Fibroblast of upper back skin (primary cell): ENCODE measurements at regions not wholly inside any gene's neighbourhood (a gene's known extent, or its start where the extent isn't known, plus 50 kb on each side); places are given as distances from the start of the nearest gene placed in this dataset.
"Not testable (repeated sequence)": the region's sequence is repeated elsewhere in the genome, so short reads cannot be mapped to it uniquely, and the experiment has no call there.

Source experiments
- DNase-seq: peaks from one replicate; pipeline ENCODE4 v3.0.0-alpha.2; 2013

DNA sequence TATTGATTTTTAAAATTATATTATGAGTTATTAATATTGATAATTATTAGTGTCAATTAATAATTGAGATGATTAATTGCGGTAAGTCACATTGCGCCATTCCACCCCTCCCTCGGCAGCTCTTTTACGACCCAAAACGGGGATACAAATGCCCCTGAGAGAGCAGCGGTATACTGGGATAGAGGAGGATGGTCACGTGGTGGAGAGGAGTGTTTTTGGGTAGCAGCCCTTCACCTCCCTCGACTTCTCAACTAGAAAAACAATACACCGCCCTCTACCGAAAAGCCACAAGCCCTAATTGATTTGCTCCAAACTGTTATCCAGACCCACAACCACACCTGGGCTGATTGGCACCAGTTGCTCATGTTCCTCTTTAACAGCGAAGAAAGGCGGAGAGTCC lies 71.0 kb downstream of the DAPL1 start:
- DNase-seq = not testable (repeated sequence)

DNA sequence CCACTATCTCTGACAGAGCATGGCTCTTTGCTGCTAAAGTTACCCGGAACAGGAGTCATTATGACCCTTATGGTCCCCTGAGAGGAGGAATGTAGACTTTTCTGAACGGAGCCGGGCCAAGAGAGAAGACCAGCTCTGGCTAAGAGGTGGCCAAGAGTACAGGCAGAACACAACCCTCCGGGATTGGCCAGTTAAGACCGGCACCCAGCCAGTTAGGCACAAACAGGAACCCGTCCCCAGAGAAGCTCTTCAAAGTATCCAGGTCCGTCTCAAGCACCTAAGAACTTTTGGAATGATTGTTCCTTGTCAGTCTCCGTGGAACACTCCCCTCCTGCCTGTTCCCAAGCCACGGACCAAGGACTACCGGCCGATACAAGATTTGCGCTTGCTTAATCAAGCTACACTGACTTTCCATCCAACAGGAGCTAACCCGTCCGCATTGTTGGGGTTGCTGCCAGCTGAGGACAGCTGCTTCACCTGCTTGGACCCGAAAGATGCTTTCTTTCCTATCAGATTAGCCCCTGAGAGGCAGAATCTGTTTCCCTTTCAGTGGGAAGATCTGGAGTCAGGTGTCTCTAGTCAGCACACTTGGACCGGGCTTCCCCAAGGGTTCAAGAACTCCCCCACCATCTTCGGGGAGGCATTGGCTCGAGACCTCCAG lies 72.5 kb downstream of the DAPL1 start:
- not testable (repeated sequence) for DNase-seq

DNA sequence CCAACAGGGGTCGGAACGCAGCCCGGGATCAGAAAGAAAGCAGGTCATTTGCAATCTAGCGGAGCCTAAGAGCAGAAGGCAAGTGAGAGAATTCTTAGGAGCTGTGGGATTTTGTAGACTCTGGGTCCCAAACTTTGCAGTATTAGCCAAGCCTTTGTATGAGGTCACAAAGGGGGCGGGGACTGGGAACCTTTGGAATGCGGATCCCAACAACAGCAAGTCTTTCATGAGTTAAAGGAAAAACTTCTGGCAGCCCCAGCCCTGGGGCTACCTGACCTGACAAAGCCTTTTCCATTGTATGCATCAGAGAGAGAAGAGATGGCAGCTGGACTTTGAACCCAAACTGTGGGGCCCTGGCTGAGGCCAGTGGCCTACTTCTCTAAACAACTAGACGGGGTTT lies 73.3 kb downstream of the DAPL1 start:
- not testable (repeated sequence) for DNase-seq

- not testable (repeated sequence) for DNase-seq
Measured at GRCh38 chr2:158869122-158869521, 74.0 kb downstream of the DAPL1 start.

DNA sequence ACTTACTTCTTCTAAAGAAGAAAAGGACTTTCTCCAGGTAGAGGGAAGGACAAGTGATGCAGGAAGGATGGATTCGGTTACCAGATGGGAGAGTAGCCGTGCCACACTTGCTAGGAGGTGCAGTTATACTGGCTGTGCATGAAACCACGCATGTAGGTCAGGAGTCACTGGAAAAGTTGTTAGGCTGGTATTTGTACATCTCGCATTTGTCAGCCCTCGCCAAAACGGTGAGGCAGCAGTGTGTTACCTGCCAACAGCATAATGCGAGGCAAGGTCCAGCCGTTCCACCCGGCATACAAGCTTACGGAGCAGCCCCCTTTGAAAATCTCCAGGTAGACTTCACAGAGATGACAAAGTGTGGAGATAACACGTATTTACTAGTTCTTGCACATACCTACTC lies 74.5 kb downstream of the DAPL1 start:
- not testable (repeated sequence) for DNase-seq

DNA sequence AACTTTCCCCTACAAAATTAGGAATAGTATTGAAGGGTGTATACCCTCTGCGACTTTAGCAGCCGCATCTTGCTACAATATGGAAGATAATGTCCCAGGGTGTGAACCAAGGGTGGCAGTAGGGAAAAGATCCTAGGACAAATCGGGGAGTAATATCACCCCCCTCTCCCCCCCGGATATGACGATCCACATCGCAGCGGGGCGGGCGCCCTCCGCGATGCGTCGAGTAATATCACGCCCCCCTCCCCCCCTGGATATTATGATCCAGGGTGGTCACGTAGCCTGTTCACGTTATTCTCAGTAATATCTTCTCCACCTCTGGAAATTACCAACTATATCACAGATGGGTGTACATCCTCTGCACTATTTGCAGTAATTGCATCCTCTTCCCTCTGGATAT lies 82.9 kb downstream of the DAPL1 start:
- DNase-seq = no peak

GRCh38 chr2:158879229-158879903 lies 84.2 kb downstream of the DAPL1 start:
- no peak for DNase-seq

DNA sequence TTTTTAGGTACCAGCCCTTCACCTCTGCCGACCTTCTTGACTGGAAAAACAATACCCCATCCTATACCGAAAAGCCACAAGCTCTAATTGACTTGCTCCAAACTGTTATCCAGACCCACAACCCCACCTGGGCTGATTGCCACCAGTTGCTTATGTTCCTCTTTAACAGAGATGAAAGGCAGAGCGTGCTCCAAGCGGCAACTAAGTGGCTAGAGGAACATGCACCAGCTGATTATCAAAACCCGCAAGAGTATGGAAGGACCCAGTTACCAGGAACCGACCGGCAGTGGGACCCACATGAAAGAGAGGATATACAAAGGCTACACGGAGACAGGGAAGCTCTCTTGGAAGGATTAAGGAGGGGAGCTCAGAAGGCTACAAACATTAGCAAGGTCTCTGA lies 86.1 kb upstream of the TANC1 start:
- no peak for DNase-seq

- not testable (repeated sequence) for DNase-seq
Measured at GRCh38 chr2:158884552-158884951, 83.9 kb upstream of the TANC1 start.

DNA sequence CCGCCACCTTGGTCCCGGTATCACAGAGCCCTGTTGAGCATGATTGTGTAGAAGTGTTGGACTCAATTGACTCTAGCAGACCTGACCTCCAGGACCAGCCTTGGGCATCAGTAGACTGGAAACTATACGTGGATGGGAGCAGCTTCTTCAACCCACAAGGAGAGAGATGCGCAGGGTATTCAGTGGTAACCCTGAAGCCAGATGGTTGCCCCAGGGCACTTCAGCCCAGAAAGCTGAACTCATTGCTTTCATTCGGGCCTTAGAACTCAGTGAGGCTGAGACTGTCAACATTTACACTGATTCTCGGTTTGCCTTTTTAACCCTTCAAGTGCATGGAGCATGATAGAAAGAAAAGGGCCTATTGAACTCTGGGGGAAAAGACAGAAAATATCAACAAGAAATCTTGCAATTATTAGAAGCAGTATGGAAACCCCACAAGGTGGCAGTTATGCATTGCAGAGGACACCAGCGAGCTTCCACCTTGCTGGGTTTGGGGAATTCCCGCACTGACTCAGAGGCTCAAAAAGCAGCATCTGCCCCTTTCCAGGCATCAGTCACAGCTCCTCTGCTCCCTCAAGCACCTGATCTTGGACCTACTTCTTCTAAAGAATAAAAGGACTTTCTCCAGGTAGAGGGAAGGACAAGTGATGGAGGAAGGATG lies 83.3 kb upstream of the TANC1 start:
- DNase-seq = not testable (repeated sequence)

DNA sequence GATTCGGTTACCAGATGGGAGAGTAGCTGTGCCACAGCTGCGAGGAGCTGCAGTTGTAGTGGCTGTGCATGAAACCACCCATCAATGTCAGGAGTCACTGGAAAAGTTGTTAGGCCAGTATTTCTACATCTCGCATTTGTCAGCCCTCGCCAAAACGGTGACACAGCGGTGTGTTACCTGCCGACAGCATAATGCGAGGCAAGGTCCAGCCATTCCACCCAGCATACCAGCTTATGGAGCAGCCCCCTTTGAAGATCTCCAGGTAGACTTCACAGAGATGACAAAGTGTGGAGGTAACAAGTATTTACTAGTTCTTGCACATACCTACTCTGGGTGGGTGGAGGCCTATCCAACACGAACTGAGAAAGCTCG lies 82.8 kb upstream of the TANC1 start:
- not testable (repeated sequence) for DNase-seq

DNA sequence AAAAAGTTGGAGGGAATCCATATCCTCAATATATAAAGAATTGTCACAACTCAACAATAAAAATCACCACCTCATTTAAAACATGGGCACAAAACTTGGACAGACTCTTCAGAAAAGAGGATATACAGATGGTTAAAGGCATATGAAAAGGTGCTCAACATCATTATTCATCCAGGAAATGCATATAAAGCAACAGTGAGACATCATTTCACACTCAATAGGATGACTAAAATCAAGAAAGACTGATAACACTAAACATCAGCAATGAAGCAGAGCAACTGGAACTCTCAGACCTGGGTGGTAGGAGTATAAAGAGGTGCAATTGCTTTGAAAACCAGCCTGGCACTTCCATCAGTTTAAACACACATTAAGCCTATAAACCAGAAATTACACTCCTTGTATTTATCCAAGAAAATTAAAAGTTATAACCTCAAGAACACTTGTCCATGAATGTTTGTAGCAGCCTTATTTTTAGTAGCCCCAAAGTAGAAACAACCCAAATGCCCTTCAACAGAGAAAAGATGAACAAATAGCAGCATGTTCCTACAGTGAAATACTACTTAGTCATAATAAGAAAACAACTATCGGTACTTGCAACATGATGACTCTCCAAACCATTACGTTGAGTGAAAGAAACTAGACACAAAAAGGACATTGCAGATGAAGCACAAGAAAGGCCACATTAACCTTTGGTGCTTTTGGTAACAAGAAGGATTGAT lies 79.1 kb upstream of the TANC1 start:
- DNase-seq = no peak

- DNase-seq = no peak
Measured at GRCh38 chr2:158890296-158890905, 78.0 kb upstream of the TANC1 start.

- DNase-seq = peak; percentile 55
Measured at GRCh38 chr2:158893026-158893425, 75.4 kb upstream of the TANC1 start.

GRCh38 chr2:158893474-158893873 lies 75.0 kb upstream of the TANC1 start:
- DNase-seq = no peak

DNA sequence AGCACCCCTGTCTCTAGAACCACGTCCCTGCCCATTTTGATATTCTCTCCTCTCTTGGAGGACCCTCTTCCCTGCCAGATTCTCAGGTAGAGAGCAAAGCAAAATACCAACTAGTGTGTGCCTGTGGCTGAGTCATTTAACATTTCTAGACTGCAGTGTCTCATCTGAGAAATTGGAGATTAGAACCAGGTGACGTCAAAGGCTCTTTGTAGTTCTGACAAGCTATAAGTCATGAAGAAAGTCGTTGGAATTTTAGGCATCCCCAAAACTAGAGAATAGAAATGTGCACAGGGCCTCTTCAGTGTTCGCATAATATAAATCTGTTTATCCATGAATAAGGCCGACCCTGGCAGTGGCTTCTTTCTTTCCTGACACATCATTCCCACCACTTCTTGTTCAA lies 74.4 kb upstream of the TANC1 start:
- peak; percentile 94 for DNase-seq

DNA sequence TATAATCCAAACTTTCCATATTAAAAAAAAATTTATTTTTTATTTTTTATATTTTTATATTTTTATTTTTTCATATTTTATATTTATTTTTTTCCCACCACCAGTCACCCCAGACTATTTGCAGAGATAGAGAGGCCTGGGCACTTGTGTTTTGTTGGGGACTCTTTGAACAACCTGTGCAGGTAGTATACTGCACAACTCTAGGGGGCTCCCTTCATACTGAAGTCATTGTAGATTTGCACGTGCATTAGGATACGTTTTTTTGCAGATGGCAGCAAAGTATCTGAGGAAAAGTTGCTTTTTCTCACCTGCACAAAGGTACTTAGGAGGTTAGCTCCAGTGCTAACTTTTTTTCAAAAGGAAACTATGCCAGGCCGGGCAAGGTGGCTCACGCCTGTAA lies 73.9 kb upstream of the TANC1 start:
- DNase-seq = no peak

DNA sequence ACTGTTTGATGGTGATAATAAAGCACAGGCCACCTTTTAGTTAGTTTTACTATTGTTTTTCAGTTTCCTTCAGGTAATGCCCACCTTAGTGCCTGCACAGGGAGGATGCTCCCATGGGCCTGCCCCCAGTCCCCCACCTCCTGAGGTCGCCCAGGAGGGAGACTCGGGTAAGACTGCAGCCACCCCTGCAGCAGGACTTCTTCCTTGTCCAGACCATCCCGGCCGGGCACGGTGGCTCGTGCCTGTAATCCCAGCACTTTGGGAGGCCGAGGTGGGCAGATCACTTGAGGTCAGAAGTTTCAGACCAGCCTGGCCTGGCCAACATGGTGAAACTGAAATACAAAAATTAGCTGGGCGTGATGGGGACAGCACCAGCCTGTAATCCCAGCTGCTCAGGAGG lies 68.1 kb upstream of the TANC1 start:
- DNase-seq = no peak

DNA sequence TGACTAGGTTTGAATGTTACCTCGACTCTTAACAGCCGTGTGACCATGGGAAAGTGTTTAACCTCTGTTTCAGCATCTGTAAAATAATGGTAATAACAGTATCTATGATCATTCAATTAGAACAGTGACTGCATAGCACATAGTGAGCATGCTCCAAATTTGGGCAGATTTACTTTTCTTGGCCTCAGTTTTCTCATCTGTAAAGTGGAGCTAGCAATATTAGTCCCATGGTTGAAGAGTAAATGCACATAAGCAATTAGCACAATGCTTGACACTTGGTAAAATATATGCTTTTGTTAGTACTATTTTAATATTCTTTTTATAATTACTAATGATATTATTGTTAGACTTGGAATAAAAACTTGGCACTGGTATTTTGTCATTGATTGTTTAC lies 66.4 kb upstream of the TANC1 start:
- DNase-seq = no peak

DNA sequence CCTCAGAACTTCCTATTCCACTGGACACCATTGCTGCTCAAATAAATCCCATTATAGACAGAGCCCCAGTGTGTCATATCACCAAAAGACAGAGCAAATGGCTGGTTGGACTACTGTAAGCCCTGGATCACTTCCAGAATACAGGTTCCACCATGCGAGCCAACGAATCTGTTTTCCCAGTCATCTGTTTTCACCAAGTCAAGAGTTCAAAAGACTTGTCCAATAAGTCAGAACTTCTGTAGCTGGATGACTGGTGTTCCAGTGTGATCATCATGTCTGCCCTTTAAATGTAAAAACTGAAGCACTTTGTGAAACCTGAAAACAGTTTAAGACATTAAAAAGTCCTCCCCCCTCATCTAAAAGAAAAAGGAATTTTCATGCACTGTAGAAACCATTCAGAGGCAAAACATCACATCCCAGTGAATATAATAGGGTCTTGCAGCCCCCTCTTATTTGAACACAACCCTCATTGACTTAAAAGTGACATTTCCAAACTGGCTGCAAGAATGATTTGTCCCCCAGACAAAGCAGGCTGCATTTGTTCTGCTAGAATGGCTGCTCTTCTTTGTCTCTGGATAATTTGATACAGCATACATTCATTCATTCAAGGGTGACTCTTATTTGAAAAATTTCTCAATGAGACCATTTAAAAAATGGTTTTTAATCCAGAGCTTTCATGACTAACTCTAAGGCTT lies 64.6 kb upstream of the TANC1 start:
- peak; percentile 21 for DNase-seq

DNA sequence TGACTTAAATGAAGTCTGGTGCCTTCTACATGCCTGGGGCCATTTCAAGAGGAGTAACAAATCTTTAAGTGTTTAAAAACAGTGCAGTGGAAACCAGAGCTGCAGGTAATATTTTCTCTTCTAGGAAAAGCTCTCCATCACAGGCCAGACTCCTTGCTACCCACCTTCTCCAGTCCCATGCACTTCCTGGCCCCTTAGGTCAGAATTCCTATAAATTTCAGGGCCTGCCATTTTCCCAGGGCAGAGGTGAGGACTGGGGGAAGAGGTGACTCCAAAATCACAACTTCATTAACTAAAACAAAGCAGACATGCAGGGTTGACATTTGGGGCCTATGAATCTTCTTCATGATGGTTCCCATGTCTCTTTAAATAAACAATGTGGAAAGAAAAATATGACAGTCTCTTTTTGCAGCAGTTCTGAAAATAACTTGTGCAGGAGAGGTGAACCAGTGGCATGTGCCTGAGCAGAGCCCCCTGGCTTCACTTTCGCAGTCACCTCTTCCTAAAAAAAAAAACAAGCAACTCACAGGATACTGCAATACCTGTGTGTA lies 63.7 kb upstream of the TANC1 start:
- no peak for DNase-seq

DNA sequence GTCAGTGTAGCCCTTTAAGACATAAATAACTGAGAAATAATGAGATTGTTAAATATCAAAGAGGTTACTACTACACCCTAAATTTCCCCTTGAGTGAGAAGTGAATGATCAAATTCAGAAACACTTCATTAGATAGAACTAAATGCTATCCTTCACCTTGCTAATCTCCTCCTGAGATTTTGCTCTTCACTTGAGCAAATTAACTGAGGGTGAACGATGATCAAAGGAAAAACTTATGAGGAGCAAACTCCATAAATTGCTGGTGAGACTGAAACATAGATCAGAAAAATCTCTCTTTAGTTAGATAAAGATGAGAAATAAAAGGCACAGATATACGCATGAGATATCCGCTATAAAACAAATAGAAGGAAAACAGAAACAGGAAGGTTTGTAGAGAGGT lies 63.1 kb upstream of the TANC1 start:
- DNase-seq = no peak
